ENCODE measurements at regions not wholly inside any gene's neighbourhood (a gene's known extent, or its start where the extent isn't known, plus 50 kb on each side); places are given as distances from the start of the nearest gene placed in this dataset.
A peak's percentile ranks its signal among the peaks of the same experiment; 100 is the strongest.

GRCh38 chr5:152147286-152147685 lies 222.6 kb upstream of the GLRA1 start:
- TF ChIP-seq CTCF (IDR thresholded peaks at IDR 0.05), result no peak
- no peak for TF ChIP-seq POLR2AphosphoS5 (IDR thresholded peaks at IDR 0.05)
- no peak for ATAC-seq (ENCODE audit: low FRiP score in 2 of 2)
- H3K36me3 ChIP-seq, result no peaks in the 10 kb centered on the region
- no peak overlapping the region for H3K4me3 ChIP-seq
- H3K27ac ChIP-seq, result no peak overlapping the region
- H3K27me3 ChIP-seq, result no peaks in the 10 kb centered on the region
- no peak for DNase-seq
- H3K4me1 ChIP-seq, result no peaks in the 10 kb centered on the region
- no peaks in the 10 kb centered on the region for H3K9me3 ChIP-seq

GRCh38 chr5:152146566-152146965 lies 221.9 kb upstream of the GLRA1 start:
- ATAC-seq (ENCODE audit: low FRiP score in 2 of 2), result no peak
- no peaks in the 10 kb centered on the region for H3K9me3 ChIP-seq
- DNase-seq, result no peak
- no peak overlapping the region for H3K4me3 ChIP-seq
- H3K27ac ChIP-seq, result no peak overlapping the region
- TF ChIP-seq EP300 (IDR thresholded peaks at IDR 0.05) (no peak), POLR2AphosphoS5 (IDR thresholded peaks at IDR 0.05) (no peak), CTCF (IDR thresholded peaks at IDR 0.05) (no peak), POLR2A (IDR thresholded peaks at IDR 0.05) (no peak)
- no peaks in the 10 kb centered on the region for H3K27me3 ChIP-seq
- no peaks in the 10 kb centered on the region for H3K4me1 ChIP-seq
- H3K36me3 ChIP-seq, result no peaks in the 10 kb centered on the region
- whole genome bisulfite sequencing, 2 donors, result 70 to 80% methylated on average over 8 of the region's 8 CpGs

DNA sequence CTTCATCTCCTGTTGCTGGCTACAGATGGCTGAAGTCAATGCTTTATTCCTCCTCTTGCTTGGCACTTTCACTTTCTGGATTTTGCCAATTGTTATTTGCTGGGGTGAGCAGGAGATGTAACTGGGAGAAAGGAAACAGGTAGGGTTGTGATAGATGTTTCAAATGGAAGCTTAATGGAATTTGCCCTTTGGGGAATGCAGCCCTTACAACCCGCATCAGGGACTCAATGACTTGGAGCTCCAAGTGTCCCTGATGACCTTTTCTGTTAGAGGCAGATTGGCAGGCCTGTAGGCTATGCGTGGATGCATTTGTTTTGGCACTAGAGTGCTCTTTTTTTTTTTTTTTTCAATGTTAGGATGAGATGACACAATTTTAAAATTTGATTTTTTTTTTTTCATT lies 219.9 kb upstream of the GLRA1 start:
- 80 to 88% methylated on average over 2 of the region's 2 CpGs for WGBS, 2 donors
- H3K27ac ChIP-seq, result no peak overlapping the region
- H3K4me3 ChIP-seq, result no peak overlapping the region
- no peaks in the 10 kb centered on the region for H3K27me3 ChIP-seq
- ATAC-seq (ENCODE audit: low FRiP score in 2 of 2), result no peak
- no peaks in the 10 kb centered on the region for H3K9me3 ChIP-seq
- no peaks in the 10 kb centered on the region for H3K4me1 ChIP-seq
- TF ChIP-seq POLR2A (IDR thresholded peaks at IDR 0.05) (no peak), CTCF (IDR thresholded peaks at IDR 0.05) (no peak), EP300 (IDR thresholded peaks at IDR 0.05) (no peak)
- no peaks in the 10 kb centered on the region for H3K36me3 ChIP-seq
- no peak for DNase-seq

DNA sequence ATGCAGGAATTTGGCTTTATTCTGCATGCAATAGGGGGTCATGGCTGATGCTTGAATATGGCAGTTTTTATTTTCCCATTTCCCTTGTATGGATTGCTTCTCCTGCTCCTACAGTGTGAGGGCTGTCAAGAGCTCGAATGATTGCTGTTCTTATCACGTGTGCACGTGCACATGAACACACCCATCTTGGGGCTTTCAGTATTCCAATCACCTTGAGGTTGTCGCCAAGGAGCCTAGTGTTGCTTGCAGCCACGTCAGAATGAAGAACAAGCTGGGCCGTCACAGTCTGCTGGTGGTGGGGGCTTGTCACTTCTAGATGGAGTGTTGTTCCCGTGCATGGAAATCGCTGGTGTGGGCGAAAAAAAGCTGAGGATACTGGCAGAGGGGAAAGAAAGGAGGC lies 219.4 kb upstream of the GLRA1 start:
- Histone ChIP-seq H3K9me3 (no peaks in the 10 kb centered on the region), H3K27ac (no peak overlapping the region), H3K27me3 (no peaks in the 10 kb centered on the region), H3K36me3 (no peaks in the 10 kb centered on the region), H3K4me3 (no peak overlapping the region), H3K4me1 (no peaks in the 10 kb centered on the region)
- no peak for TF ChIP-seq CTCF (IDR thresholded peaks at IDR 0.05)
- TF ChIP-seq POLR2A (IDR thresholded peaks at IDR 0.05), result no peak
- TF ChIP-seq EP300 (IDR thresholded peaks at IDR 0.05), result no peak
- TF ChIP-seq POLR2AphosphoS5 (IDR thresholded peaks at IDR 0.05), result no peak
- DNase-seq (no peak), ATAC-seq (ENCODE audit: low FRiP score in 2 of 2) (no peak)
- 67 to 80% methylated on average over 9 of the region's 9 CpGs for WGBS, 2 donors

DNA sequence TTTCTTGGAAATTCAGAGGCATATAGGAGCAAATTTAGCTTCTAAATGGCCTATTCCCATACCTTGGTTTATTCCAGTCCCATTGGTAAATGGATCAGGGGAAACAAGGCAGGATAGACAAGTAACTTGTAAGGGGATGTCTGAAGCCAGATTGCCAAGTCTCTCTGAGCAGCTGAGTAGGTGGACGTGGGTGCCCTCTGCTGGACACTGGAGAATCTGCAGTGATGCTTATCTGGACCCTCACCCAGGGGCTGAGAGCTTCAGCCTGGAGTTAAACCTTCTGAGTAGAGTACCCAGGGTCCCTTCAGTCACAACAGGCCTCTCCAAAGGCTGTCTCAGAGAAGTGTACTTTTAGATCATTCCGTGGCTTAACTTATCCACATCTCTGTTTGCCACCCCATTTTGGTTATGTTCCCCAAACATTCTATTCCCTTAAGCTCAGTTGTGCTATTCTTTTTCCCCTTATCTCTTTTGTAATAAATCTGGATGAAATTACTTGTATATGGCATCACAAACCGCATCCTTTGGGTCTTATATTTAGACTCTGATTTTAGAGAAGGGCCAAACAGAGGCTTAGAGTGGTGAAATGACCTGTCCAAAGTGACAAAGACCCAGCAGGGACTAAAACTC lies 218.3 kb upstream of the GLRA1 start:
- 21% methylated on average over 3 of the region's 3 CpGs for WGBS, 2 donors
- H3K9me3 ChIP-seq, result no peaks in the 10 kb centered on the region
- H3K4me1 ChIP-seq, result no peaks in the 10 kb centered on the region
- no peak for TF ChIP-seq POLR2AphosphoS5 (IDR thresholded peaks at IDR 0.05)
- TF ChIP-seq CTCF (IDR thresholded peaks at IDR 0.05), result peak; percentile 40 to 82 (median 72)
- H3K27me3 ChIP-seq, result no peaks in the 10 kb centered on the region
- ATAC-seq (ENCODE audit: low FRiP score in 2 of 2), result peak; percentile 44 to 80
- DNase-seq, result peak in 1 of 2 donors; percentile 39
- H3K4me3 ChIP-seq, result no peak overlapping the region
- H3K36me3 ChIP-seq, result no peaks in the 10 kb centered on the region
- no peak overlapping the region for H3K27ac ChIP-seq
